ENCODE measurements at regions not wholly inside any gene's neighbourhood (a gene's known extent, or its start where the extent isn't known, plus 50 kb on each side); places are given as distances from the start of the nearest gene placed in this dataset.

DNA sequence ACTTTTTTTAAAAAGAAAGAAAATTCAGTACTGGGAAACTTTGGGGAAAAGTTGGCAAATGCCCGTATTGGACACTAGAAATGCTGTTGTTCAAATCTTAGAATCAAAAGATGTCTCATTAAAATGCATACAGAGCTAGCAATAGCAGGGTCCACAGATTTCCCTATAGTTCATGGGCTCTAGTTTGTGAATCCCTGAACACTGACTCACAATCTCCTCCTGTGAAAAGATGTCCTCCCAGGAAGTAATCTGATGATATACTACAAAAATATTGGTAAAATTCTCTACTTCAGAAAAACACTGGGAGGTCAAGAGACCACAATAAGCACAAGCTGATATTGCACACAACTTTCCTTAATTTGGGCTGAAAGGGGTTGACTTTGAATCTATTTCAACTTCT, 568.4 kb upstream of the ZNF385D start:
- Histone ChIP-seq H3K79me2 (ENCODE audit: insufficient read depth, low read length) (no peaks in the 10 kb centered on the region), H3K4me1 (ENCODE audit: insufficient read depth, low read length, severe bottlenecking) (no peaks in the 10 kb centered on the region), H3K9me3 (ENCODE audit: low read length) (no peaks in the 10 kb centered on the region), H3K27ac (ENCODE audit: low read depth, low read length, poor library complexity, severe bottlenecking) (no peak overlapping the region), H3K27me3 (ENCODE audit: insufficient read depth, low read length) (no peaks in the 10 kb centered on the region), H3K9me2 (ENCODE audit: low read depth, low read length) (no peaks in the 10 kb centered on the region), H4K20me1 (ENCODE audit: insufficient read depth, low read length) (no peaks in the 10 kb centered on the region), H3F3A (ENCODE audit: insufficient read depth, low read length) (no peaks in the 10 kb centered on the region), H3K4me3 (ENCODE audit: low read depth, low read length, poor library complexity, severe bottlenecking) (no peak overlapping the region), H3K9ac (ENCODE audit: low read length) (no peak overlapping the region), H3K36me3 (ENCODE audit: insufficient read depth, low read length) (no peaks in the 10 kb centered on the region), H2AFZ (ENCODE audit: low read length) (no peak overlapping the region), H3K4me2 (ENCODE audit: low read length) (no peak overlapping the region)
- TF ChIP-seq, protein P1, sequence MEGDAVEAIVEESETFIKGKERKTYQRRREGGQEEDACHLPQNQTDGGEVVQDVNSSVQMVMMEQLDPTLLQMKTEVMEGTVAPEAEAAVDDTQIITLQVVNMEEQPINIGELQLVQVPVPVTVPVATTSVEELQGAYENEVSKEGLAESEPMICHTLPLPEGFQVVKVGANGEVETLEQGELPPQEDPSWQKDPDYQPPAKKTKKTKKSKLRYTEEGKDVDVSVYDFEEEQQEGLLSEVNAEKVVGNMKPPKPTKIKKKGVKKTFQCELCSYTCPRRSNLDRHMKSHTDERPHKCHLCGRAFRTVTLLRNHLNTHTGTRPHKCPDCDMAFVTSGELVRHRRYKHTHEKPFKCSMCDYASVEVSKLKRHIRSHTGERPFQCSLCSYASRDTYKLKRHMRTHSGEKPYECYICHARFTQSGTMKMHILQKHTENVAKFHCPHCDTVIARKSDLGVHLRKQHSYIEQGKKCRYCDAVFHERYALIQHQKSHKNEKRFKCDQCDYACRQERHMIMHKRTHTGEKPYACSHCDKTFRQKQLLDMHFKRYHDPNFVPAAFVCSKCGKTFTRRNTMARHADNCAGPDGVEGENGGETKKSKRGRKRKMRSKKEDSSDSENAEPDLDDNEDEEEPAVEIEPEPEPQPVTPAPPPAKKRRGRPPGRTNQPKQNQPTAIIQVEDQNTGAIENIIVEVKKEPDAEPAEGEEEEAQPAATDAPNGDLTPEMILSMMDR (IDR thresholded peaks at IDR 0.05; ENCODE audit: low read length): no peak
- no peak for TF ChIP-seq EZH2 (IDR thresholded peaks at IDR 0.05; ENCODE audit: borderline replicate concordance, low read length)

GRCh38 chr3:22322861-22323260, 571.9 kb upstream of the ZNF385D start:
- H3K27ac ChIP-seq (ENCODE audit: low read depth, low read length, poor library complexity, severe bottlenecking): no peak overlapping the region
- H3K4me3 ChIP-seq (ENCODE audit: low read depth, low read length, poor library complexity, severe bottlenecking): no peak overlapping the region
- H4K20me1 ChIP-seq (ENCODE audit: insufficient read depth, low read length): no peaks in the 10 kb centered on the region
- H3K79me2 ChIP-seq (ENCODE audit: insufficient read depth, low read length): no peaks in the 10 kb centered on the region
- H3K9ac ChIP-seq (ENCODE audit: low read length): no peak overlapping the region
- no peaks in the 10 kb centered on the region for H3F3A ChIP-seq (ENCODE audit: insufficient read depth, low read length)
- no peaks in the 10 kb centered on the region for H3K36me3 ChIP-seq (ENCODE audit: insufficient read depth, low read length)
- no peaks in the 10 kb centered on the region for H3K4me1 ChIP-seq (ENCODE audit: insufficient read depth, low read length, severe bottlenecking)
- H3K27me3 ChIP-seq (ENCODE audit: insufficient read depth, low read length): no peaks in the 10 kb centered on the region
- H3K9me2 ChIP-seq (ENCODE audit: low read depth, low read length): no peaks in the 10 kb centered on the region
- H3K4me2 ChIP-seq (ENCODE audit: low read length): no peak overlapping the region
- no peaks in the 10 kb centered on the region for H3K9me3 ChIP-seq (ENCODE audit: low read length)
- no peak overlapping the region for H2AFZ ChIP-seq (ENCODE audit: low read length)
- no peak for TF ChIP-seq EZH2 (IDR thresholded peaks at IDR 0.05; ENCODE audit: borderline replicate concordance, low read length)

- no peak overlapping the region for H2AFZ ChIP-seq (ENCODE audit: low read length)
- H3K9me2 ChIP-seq (ENCODE audit: low read depth, low read length): no peaks in the 10 kb centered on the region
- H3K4me2 ChIP-seq (ENCODE audit: low read length): no peak overlapping the region
- no peak overlapping the region for H3K9ac ChIP-seq (ENCODE audit: low read length)
- H3K27ac ChIP-seq (ENCODE audit: low read depth, low read length, poor library complexity, severe bottlenecking): no peak overlapping the region
- H3K4me3 ChIP-seq (ENCODE audit: low read depth, low read length, poor library complexity, severe bottlenecking): no peak overlapping the region
- no peaks in the 10 kb centered on the region for H4K20me1 ChIP-seq (ENCODE audit: insufficient read depth, low read length)
- H3K9me3 ChIP-seq (ENCODE audit: low read length): no peaks in the 10 kb centered on the region
- H3F3A ChIP-seq (ENCODE audit: insufficient read depth, low read length): no peaks in the 10 kb centered on the region
- H3K27me3 ChIP-seq (ENCODE audit: insufficient read depth, low read length): no peaks in the 10 kb centered on the region
- TF ChIP-seq, protein P1 (IDR thresholded peaks at IDR 0.05; ENCODE audit: low read length): no peak
- H3K36me3 ChIP-seq (ENCODE audit: insufficient read depth, low read length): no peaks in the 10 kb centered on the region
- H3K79me2 ChIP-seq (ENCODE audit: insufficient read depth, low read length): no peaks in the 10 kb centered on the region
- no peaks in the 10 kb centered on the region for H3K4me1 ChIP-seq (ENCODE audit: insufficient read depth, low read length, severe bottlenecking)
Observed at GRCh38 chr3:22326305-22326704, 575.3 kb upstream of the ZNF385D start.

- H3F3A ChIP-seq (ENCODE audit: insufficient read depth, low read length): no peaks in the 10 kb centered on the region
- H3K79me2 ChIP-seq (ENCODE audit: insufficient read depth, low read length): no peaks in the 10 kb centered on the region
- H3K9me2 ChIP-seq (ENCODE audit: low read depth, low read length): no peaks in the 10 kb centered on the region
- H3K27ac ChIP-seq (ENCODE audit: low read depth, low read length, poor library complexity, severe bottlenecking): no peak overlapping the region
- H3K9me3 ChIP-seq (ENCODE audit: low read length): no peaks in the 10 kb centered on the region
- H3K27me3 ChIP-seq (ENCODE audit: insufficient read depth, low read length): no peaks in the 10 kb centered on the region
- H3K4me3 ChIP-seq (ENCODE audit: low read depth, low read length, poor library complexity, severe bottlenecking): no peak overlapping the region
- H3K4me2 ChIP-seq (ENCODE audit: low read length): no peak overlapping the region
- no peaks in the 10 kb centered on the region for H4K20me1 ChIP-seq (ENCODE audit: insufficient read depth, low read length)
- H3K36me3 ChIP-seq (ENCODE audit: insufficient read depth, low read length): no peaks in the 10 kb centered on the region
- no peak overlapping the region for H3K9ac ChIP-seq (ENCODE audit: low read length)
- H3K4me1 ChIP-seq (ENCODE audit: insufficient read depth, low read length, severe bottlenecking): no peaks in the 10 kb centered on the region
- TF ChIP-seq, protein P1 (IDR thresholded peaks at IDR 0.05; ENCODE audit: low read length): no peak
- no peak for TF ChIP-seq EZH2 (IDR thresholded peaks at IDR 0.05; ENCODE audit: borderline replicate concordance, low read length)
- H2AFZ ChIP-seq (ENCODE audit: low read length): no peak overlapping the region
Observed at GRCh38 chr3:22334996-22335395, 584.0 kb upstream of the ZNF385D start.
